Esophagus (tissue), 2 donors: ENCODE measurements at regions not wholly inside any gene's neighbourhood (a gene's known extent, or its start where the extent isn't known, plus 50 kb on each side); places are given as distances from the start of the nearest gene placed in this dataset.

Source experiments
- H3K27ac ChIP-seq, 2 donors: one replicate each; pipeline ENCODE4 v1.5.1; 2013; ENCODE audit warnings: low read depth in 2 of 2, mild to moderate bottlenecking in 2 of 2, inconsistent platforms in 1 of 2, low read length in 1 of 2, moderate library complexity in 1 of 2
- H3K27me3 ChIP-seq, 2 donors: one replicate each; pipeline ENCODE4 v1.6.1; 2013; ENCODE audit warnings: low read length in 2 of 2, control low read depth in 1 of 2, mild to moderate bottlenecking in 1 of 2; ENCODE audit not compliant: insufficient read depth in 2 of 2, control insufficient read depth in 1 of 2
- H3K36me3 ChIP-seq, 2 donors: one replicate each; pipeline ENCODE4 v1.6.1; 2013; ENCODE audit warnings: low read length in 1 of 2; ENCODE audit not compliant: control insufficient read depth in 2 of 2, insufficient read depth in 2 of 2
- H3K4me1 ChIP-seq, 2 donors: one replicate each; pipeline ENCODE4 v1.6.1; 2013; ENCODE audit warnings: low read length in 1 of 2; ENCODE audit not compliant: control insufficient read depth in 2 of 2, insufficient read depth in 2 of 2
- H3K4me3 ChIP-seq, 2 donors: one replicate each; pipeline ENCODE4 v1.5.1; 2013; ENCODE audit warnings: low read length in 2 of 2, mild to moderate bottlenecking in 2 of 2, low read depth in 1 of 2, moderate library complexity in 1 of 2
- H3K9me3 ChIP-seq, 2 donors: one replicate each; pipeline ENCODE4 v1.6.1; 2013; ENCODE audit warnings: mild to moderate bottlenecking in 2 of 2, low read depth in 1 of 2, low read length in 1 of 2, moderate library complexity in 1 of 2; ENCODE audit not compliant: control insufficient read depth in 2 of 2, insufficient read depth in 1 of 2
- WGBS, 2 donors: extraction: QIAGEN DNeasy Blood & Tissue Kit; methylation state at CpG; one replicate each; pipeline ENCODE4 v1.1.7; 2013; 5-methylcytosine and 5-hydroxymethylcytosine counted together
- donor health status: healthy with polysubstance abuse.
- donor health status: Bipolar disorder and iron deficiency.

GRCh38 chr15:61798631-61799030 is 261.6 kb downstream of the VPS13C start:
- 71 to 77% methylated on average over 9 of the region's 9 CpGs for WGBS, 2 donors
- H3K4me1 ChIP-seq, result no peaks in the 10 kb centered on the region
- no peaks in the 10 kb centered on the region for H3K36me3 ChIP-seq
- H3K4me3 ChIP-seq, result no peak overlapping the region
- no peaks in the 10 kb centered on the region for H3K9me3 ChIP-seq
- H3K27me3 ChIP-seq, result no peaks in the 10 kb centered on the region
- no peak overlapping the region for H3K27ac ChIP-seq

GRCh38 chr15:61796056-61796455 is 264.2 kb downstream of the VPS13C start:
- Histone ChIP-seq H3K27ac (no peak overlapping the region), H3K36me3 (no peaks in the 10 kb centered on the region), H3K4me3 (no peak overlapping the region), H3K27me3 (no peaks in the 10 kb centered on the region), H3K4me1 (no peaks in the 10 kb centered on the region), H3K9me3 (no peaks in the 10 kb centered on the region)
- 46 to 59% methylated on average over 3 of the region's 3 CpGs for whole genome bisulfite sequencing, 2 donors

GRCh38 chr15:61794881-61795280 is 265.4 kb downstream of the VPS13C start:
- 21 to 25% methylated on average over 1 of the region's 1 CpG for WGBS, 2 donors
- Histone ChIP-seq H3K27ac (no peak overlapping the region), H3K9me3 (no peaks in the 10 kb centered on the region), H3K4me1 (no peaks in the 10 kb centered on the region), H3K36me3 (no peaks in the 10 kb centered on the region), H3K27me3 (no peaks in the 10 kb centered on the region), H3K4me3 (no peak overlapping the region)

- Histone ChIP-seq H3K9me3 (no peaks in the 10 kb centered on the region), H3K4me3 (no peak overlapping the region)
- WGBS, 2 donors, result 60 to 73% methylated on average over 1 of the region's 1 CpG
Measured at GRCh38 chr15:61794276-61794675, 266.0 kb downstream of the VPS13C start.

GRCh38 chr15:61784734-61785133 is 275.5 kb downstream of the VPS13C start:
- Histone ChIP-seq H3K27me3 (no peaks in the 10 kb centered on the region), H3K4me1 (no peaks in the 10 kb centered on the region), H3K36me3 (no peaks in the 10 kb centered on the region), H3K27ac (no peak overlapping the region), H3K9me3 (no peaks in the 10 kb centered on the region), H3K4me3 (no peak overlapping the region)
- 89 to 90% methylated on average over 4 of the region's 4 CpGs for WGBS, 2 donors

More at GRCh38 chr15:61794276-61794675, 266.0 kb downstream of the VPS13C start:
- no peaks in the 10 kb centered on the region for H3K27me3 ChIP-seq
- H3K4me1 ChIP-seq, result no peaks in the 10 kb centered on the region
- H3K36me3 ChIP-seq, result no peaks in the 10 kb centered on the region
- H3K27ac ChIP-seq, result no peak overlapping the region

- H3K27me3 ChIP-seq, result peaks cover 0 to 3% of the 10 kb centered on the region in 2 donors
- 73 to 79% methylated on average over 8 of the region's 8 CpGs for WGBS, 2 donors
- no peak overlapping the region for H3K4me3 ChIP-seq
- H3K36me3 ChIP-seq, result no peaks in the 10 kb centered on the region
- H3K9me3 ChIP-seq, result no peaks in the 10 kb centered on the region
- no peaks in the 10 kb centered on the region for H3K4me1 ChIP-seq
- no peak overlapping the region for H3K27ac ChIP-seq
Measured at GRCh38 chr15:61780278-61780980, 279.8 kb downstream of the VPS13C start.

- peaks cover 0 to 3% of the 10 kb centered on the region in 2 donors for H3K27me3 ChIP-seq
- no peaks in the 10 kb centered on the region for H3K9me3 ChIP-seq
- H3K4me1 ChIP-seq, result no peaks in the 10 kb centered on the region
- WGBS, 2 donors, result 43 to 48% methylated on average over 4 of the region's 4 CpGs
- no peak overlapping the region for H3K27ac ChIP-seq
- H3K36me3 ChIP-seq, result no peaks in the 10 kb centered on the region
- H3K4me3 ChIP-seq, result no peak overlapping the region
Measured at GRCh38 chr15:61777689-61778088, 282.6 kb downstream of the VPS13C start.

GRCh38 chr15:61769557-61769956 is 290.7 kb downstream of the VPS13C start:
- 87 to 94% methylated on average over 2 of the region's 2 CpGs for WGBS, 2 donors
- no peaks in the 10 kb centered on the region for H3K9me3 ChIP-seq
- no peaks in the 10 kb centered on the region for H3K4me1 ChIP-seq
- no peaks in the 10 kb centered on the region for H3K27me3 ChIP-seq
- no peak overlapping the region for H3K27ac ChIP-seq
- H3K4me3 ChIP-seq, result no peak overlapping the region
- no peaks in the 10 kb centered on the region for H3K36me3 ChIP-seq

- H3K4me1 ChIP-seq, result no peaks in the 10 kb centered on the region
- H3K27ac ChIP-seq, result no peak overlapping the region
- no peaks in the 10 kb centered on the region for H3K9me3 ChIP-seq
- H3K36me3 ChIP-seq, result no peaks in the 10 kb centered on the region
- 72 to 90% methylated on average over 2 of the region's 2 CpGs for WGBS, 2 donors
- no peak overlapping the region for H3K4me3 ChIP-seq
- no peaks in the 10 kb centered on the region for H3K27me3 ChIP-seq
Measured at GRCh38 chr15:61768131-61768530, 292.1 kb downstream of the VPS13C start.

GRCh38 chr15:61764981-61765380 is 295.3 kb downstream of the VPS13C start:
- Histone ChIP-seq H3K4me3 (no peak overlapping the region), H3K36me3 (no peaks in the 10 kb centered on the region), H3K9me3 (no peaks in the 10 kb centered on the region), H3K27me3 (no peaks in the 10 kb centered on the region), H3K4me1 (no peaks in the 10 kb centered on the region), H3K27ac (no peak overlapping the region)
- WGBS, 2 donors, result 73 to 76% methylated on average over 6 of the region's 6 CpGs
